Endothelial cell of umbilical vein (primary cell): ENCODE measurements at regions not wholly inside any gene's neighbourhood (a gene's known extent, or its start where the extent isn't known, plus 50 kb on each side); places are given as distances from the start of the nearest gene placed in this dataset.

Experiments
- EZH2 ChIP-seq: IDR thresholded peaks from 2 replicates; pipeline ENCODE4 v1.6.1; 2012; ENCODE audit warnings: borderline replicate concordance, low read depth, mild to moderate bottlenecking, moderate library complexity, low read length, inconsistent platforms; ENCODE audit not compliant: severe bottlenecking
- FOS ChIP-seq: IDR thresholded peaks from 2 replicates; pipeline ENCODE4 v1.6.1; 2011; ENCODE audit warnings: mild to moderate bottlenecking, low read length, moderate library complexity, borderline replicate concordance; ENCODE audit not compliant: insufficient read depth
- GATA2 ChIP-seq: IDR thresholded peaks from 2 replicates; pipeline ENCODE4 v1.7.0; 2011; ENCODE audit warnings: low read depth, mild to moderate bottlenecking, moderate library complexity, mixed read lengths, low read length; ENCODE audit not compliant: insufficient read length, insufficient read depth
- JUN ChIP-seq: IDR thresholded peaks from 2 replicates; pipeline ENCODE4 v1.6.1; 2011; ENCODE audit warnings: borderline replicate concordance, low read depth; ENCODE audit not compliant: insufficient read length, insufficient read depth
- MYC ChIP-seq: IDR thresholded peaks from one replicate; pipeline ENCODE4 v1.6.1; 2011; ENCODE audit warnings: mild to moderate bottlenecking, low read depth, low read length
- POLR2A ChIP-seq: IDR thresholded peaks from 2 replicates; pipeline ENCODE4 v1.6.1; 2012; ENCODE audit warnings: low read depth, mild to moderate bottlenecking, control low read depth, low read length
- POLR2AphosphoS5 ChIP-seq: IDR thresholded peaks from 2 replicates; pipeline ENCODE4 v1.6.1; 2012; ENCODE audit warnings: low read depth, mild to moderate bottlenecking, control low read depth, low read length, moderate library complexity; ENCODE audit not compliant: insufficient read depth
- TF ChIP-seq, protein P1 (sequence below), 2 donors: IDR thresholded peaks; 1 replicate in 1 of 2; 2 replicates in 1 of 2; pipeline ENCODE4 v1.5.1; 2011; ENCODE audit warnings: low read length in 2 of 2, mild to moderate bottlenecking in 2 of 2, moderate library complexity in 2 of 2, control low read depth in 1 of 2, inconsistent platforms in 1 of 2, low read depth in 1 of 2; ENCODE audit not compliant: insufficient read depth in 1 of 2; ENCODE audit errors: extremely low read depth in 1 of 2
- TF ChIP-seq, protein P2 (sequence below): IDR thresholded peaks from 2 replicates; pipeline ENCODE4 v1.6.1; 2011; ENCODE audit not compliant: insufficient read depth, insufficient read length

GRCh38 chr6:99148761-99149160 lies 200.7 kb downstream of the FAXC start:
- TF ChIP-seq, protein P1, sequence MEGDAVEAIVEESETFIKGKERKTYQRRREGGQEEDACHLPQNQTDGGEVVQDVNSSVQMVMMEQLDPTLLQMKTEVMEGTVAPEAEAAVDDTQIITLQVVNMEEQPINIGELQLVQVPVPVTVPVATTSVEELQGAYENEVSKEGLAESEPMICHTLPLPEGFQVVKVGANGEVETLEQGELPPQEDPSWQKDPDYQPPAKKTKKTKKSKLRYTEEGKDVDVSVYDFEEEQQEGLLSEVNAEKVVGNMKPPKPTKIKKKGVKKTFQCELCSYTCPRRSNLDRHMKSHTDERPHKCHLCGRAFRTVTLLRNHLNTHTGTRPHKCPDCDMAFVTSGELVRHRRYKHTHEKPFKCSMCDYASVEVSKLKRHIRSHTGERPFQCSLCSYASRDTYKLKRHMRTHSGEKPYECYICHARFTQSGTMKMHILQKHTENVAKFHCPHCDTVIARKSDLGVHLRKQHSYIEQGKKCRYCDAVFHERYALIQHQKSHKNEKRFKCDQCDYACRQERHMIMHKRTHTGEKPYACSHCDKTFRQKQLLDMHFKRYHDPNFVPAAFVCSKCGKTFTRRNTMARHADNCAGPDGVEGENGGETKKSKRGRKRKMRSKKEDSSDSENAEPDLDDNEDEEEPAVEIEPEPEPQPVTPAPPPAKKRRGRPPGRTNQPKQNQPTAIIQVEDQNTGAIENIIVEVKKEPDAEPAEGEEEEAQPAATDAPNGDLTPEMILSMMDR (IDR thresholded peaks at IDR 0.05; ENCODE audit: extremely low read depth in 1 of 2, insufficient read depth in 1 of 2, low read depth in 1 of 2, low read length in 2 of 2): no peak
- TF ChIP-seq EZH2: no peak
- no peak for TF ChIP-seq POLR2A
- no peak for TF ChIP-seq POLR2AphosphoS5
- TF ChIP-seq, protein P2, sequence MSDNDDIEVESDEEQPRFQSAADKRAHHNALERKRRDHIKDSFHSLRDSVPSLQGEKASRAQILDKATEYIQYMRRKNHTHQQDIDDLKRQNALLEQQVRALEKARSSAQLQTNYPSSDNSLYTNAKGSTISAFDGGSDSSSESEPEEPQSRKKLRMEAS: no peak
- TF ChIP-seq FOS: no peak
- TF ChIP-seq MYC: no peak
- TF ChIP-seq GATA2: no peak
- no peak for TF ChIP-seq JUN
